MM.1S (cell line): ENCODE measurements at regions not wholly inside any gene's neighbourhood (a gene's known extent, or its start where the extent isn't known, plus 50 kb on each side); places are given as distances from the start of the nearest gene placed in this dataset.

Experiments
- EZH2 ChIP-seq: fragments of 300-600 bp; sonication (generic); optimal IDR thresholded peaks from 2 replicates; pipeline ENCODE3; 2017; ENCODE audit warnings: low read depth, mild to moderate bottlenecking, antibody characterized with exemption, low read length, mixed read lengths
- EZH2phosphoT487 ChIP-seq: fragments of 300-600 bp; sonication (generic); IDR thresholded peaks from 2 replicates; pipeline ENCODE4 v1.6.1; 2018; ENCODE audit warnings: antibody characterized with exemption, low read length
- TF ChIP-seq, protein P1 (sequence below): fragments of 300-600 bp; sonication (generic); IDR thresholded peaks from 2 replicates; pipeline ENCODE4 v1.5.1; 2016; ENCODE audit warnings: antibody characterized with exemption, low read length, mixed read lengths

DNA sequence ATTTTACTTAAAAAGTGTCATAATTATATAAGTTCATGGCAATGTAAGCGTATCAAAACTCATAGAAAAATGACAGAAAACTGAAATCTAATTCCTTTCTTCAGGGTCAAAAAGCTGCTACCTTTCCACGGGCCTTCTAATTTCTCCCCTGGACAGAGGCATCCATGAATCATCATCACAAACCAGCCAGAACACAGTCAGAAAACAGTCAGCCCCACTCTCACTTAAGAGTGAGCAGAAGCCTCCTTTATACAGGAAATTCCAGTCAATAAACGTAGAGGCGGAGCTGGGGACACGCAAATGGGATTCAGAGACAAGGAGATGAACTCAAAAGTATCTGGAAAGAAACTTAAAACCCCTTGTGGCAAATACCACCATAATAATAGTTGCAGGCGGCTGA, 54.2 kb upstream of the ABCC4 start:
- TF ChIP-seq, protein P1, sequence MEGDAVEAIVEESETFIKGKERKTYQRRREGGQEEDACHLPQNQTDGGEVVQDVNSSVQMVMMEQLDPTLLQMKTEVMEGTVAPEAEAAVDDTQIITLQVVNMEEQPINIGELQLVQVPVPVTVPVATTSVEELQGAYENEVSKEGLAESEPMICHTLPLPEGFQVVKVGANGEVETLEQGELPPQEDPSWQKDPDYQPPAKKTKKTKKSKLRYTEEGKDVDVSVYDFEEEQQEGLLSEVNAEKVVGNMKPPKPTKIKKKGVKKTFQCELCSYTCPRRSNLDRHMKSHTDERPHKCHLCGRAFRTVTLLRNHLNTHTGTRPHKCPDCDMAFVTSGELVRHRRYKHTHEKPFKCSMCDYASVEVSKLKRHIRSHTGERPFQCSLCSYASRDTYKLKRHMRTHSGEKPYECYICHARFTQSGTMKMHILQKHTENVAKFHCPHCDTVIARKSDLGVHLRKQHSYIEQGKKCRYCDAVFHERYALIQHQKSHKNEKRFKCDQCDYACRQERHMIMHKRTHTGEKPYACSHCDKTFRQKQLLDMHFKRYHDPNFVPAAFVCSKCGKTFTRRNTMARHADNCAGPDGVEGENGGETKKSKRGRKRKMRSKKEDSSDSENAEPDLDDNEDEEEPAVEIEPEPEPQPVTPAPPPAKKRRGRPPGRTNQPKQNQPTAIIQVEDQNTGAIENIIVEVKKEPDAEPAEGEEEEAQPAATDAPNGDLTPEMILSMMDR = no peak
- TF ChIP-seq EZH2 (no peak), EZH2phosphoT487 (no peak)
